ENCODE measurements at regions not wholly inside any gene's neighbourhood (a gene's known extent, or its start where the extent isn't known, plus 50 kb on each side); places are given as distances from the start of the nearest gene placed in this dataset.

- no peak for TF ChIP-seq CTCF (IDR thresholded peaks at IDR 0.05)
- TF ChIP-seq POLR2A (IDR thresholded peaks at IDR 0.05): no peak
Measured at GRCh38 chr15:87193481-87193880, 1063.1 kb downstream of the NTRK3 start.

Measured in prostate gland (tissue), 2 donors.